ENCODE measurements at regions not wholly inside any gene's neighbourhood (a gene's known extent, or its start where the extent isn't known, plus 50 kb on each side); places are given as distances from the start of the nearest gene placed in this dataset.

- TF ChIP-seq CTCF (IDR thresholded peaks at IDR 0.05): no peak
- no peak for TF ChIP-seq POLR2A (IDR thresholded peaks at IDR 0.05)
Observed at GRCh38 chr12:85720308-85721033, 115.7 kb downstream of the RASSF9 start.

Data from lower leg skin (tissue), 3 donors.